GM18907 (cell line): ENCODE measurements at regions not wholly inside any gene's neighbourhood (a gene's known extent, or its start where the extent isn't known, plus 50 kb on each side); places are given as distances from the start of the nearest gene placed in this dataset.

ENCODE experiments used
- ATAC-seq: cut with Tn5 transposase; IDR thresholded peaks from one replicate; pipeline ENCODE4 v1.9.1; 2021; ENCODE audit warnings: mild to moderate bottlenecking, moderate library complexity; ENCODE audit not compliant: unreplicated experiment

DNA sequence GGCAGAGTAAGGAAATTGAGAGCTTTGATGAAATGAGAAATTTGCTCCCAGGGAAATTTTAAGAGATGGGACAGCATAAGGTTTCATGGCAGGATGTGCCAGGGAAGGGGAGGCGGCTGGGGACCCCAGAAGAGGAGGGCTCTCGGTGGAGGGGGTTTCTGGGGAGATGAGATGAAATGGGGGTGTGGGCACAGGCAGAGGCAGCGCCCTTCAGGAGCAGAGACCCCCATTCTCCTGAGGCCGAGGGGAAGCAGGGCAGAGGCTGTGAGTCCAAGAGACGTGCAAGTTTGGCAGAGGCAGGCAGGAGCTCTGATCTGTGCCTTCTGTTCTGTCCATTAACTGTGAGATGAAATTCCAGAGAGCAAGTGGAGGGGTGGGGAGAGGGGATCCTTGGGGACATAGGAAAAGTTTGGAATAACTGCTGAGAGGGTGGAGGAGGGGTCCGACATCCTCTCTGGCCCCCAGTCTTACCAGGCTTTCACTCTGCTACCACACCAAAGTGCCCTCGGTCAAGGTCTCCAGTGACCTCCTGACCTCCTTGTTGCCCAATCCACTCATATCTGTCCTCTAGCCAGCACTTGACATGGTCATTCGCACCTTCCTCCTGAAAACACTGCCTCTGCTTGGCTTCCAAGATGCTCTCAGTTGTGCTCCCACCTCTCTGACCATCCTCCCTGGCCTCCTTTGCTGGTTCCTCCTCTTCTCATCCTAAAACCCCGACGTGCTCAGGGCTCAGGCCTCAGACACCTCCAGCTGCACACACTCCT, 108.1 kb upstream of the MVB12B start:
- ATAC-seq = no peak

DNA sequence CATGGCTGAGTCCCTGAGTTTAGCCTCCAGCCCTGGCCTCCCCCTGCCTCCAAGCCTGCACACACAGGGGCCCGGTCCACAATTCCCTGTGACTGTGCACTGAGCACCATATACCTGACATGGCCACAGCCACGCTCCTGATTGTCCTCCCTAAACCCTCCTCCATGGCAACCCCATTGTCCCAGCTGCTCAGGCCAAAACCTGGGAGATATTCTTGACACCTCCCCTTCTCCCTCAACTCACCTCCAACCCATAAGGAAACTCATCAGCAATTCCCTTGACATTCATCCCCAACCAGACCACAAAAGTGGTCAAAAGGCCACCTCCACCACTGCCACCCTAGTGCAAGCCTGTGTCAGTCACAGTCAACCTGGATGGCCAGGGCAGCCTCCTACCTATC, 107.5 kb upstream of the MVB12B start:
- no peak for ATAC-seq

DNA sequence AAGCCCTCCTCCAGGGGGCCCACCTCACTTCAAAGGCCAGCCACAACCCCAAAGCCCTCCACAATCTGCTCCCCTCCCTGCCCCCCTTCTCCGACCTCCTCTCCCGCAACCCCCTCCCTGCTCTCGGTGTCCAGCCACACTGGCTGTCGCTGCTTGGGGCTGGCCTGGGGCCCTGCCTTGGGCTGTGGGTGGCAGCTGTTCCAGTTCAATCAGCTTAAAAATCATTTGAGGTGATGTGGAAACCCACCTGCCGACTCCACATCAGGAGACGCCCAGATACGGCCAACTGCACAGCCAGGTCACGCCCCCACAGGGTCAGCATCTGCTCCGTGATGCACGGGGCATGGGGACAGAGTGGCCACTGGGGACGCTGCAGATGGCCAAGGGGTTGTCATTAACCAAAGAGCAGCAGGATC, 107.0 kb upstream of the MVB12B start:
- no peak for ATAC-seq

DNA sequence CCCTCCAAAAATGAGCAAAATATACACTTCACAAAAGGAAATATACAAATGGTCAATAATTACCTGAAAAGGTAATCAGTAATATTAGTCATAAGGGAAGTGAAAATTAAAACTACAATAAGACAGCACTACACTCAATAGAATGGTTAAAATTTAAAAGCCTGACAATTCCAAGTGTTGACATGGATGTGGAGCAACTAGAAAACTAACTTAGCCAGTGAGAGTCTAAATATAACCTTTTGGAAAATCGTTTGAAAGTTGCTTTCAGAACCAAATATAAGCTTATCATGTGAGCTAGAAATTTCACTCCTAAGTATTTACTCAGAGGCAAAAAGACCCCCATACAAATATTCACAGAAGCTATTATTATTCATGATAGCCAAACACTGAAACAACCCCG, 105.1 kb upstream of the MVB12B start:
- no peak for ATAC-seq

DNA sequence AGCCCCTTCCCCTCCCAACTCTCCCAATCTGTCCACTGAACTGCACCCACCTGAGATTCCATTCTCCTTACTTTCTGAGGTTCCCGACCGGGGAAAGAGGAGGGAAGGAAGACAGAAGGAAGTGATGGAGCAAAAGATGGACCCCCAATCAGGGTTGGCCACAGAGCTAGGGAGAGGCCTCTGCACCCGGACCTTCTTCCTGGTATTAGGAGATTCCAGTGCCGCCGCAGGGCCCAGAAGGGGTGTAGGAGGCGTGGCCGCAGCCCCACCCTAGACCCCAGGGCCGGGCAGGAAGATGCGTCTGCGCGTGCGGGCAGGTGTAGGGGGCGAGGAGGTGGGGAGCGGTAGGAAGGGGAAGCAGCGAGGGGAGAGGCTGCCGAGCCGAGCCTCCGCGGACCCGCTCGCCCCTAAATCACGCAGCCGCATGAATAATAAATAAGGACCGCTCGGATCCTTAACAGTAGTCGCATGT, 104.2 kb upstream of the MVB12B start:
- ATAC-seq = no peak

DNA sequence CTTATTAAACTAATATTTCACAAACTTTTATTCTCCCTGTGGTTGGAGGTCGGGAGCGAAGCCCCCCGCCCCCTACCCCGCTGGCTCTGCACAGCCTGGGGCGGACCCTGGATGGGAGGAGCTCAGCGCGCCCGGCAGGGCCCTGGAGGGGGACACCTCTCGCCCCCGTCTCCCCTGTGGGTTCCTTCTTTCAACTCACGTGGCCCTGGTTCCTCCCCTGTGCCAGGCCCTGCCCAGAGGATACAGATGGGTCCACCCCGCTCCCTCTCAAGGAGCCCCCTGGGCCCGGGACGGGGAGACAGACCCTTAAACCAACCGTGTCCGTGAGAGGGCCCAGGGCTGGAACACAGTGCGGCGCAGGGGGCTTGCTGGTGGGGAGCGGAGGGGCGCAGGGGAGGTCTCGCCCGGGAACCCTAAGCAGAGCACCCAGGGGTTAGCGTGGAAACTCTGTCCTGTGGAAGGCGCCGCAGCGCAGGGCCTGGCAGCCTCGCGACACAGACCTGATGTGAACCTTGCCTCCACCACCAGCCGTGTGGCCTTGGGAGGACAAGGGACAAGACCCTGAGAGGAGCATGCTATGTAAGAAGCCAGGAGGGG, 103.7 kb upstream of the MVB12B start:
- ATAC-seq = no peak

DNA sequence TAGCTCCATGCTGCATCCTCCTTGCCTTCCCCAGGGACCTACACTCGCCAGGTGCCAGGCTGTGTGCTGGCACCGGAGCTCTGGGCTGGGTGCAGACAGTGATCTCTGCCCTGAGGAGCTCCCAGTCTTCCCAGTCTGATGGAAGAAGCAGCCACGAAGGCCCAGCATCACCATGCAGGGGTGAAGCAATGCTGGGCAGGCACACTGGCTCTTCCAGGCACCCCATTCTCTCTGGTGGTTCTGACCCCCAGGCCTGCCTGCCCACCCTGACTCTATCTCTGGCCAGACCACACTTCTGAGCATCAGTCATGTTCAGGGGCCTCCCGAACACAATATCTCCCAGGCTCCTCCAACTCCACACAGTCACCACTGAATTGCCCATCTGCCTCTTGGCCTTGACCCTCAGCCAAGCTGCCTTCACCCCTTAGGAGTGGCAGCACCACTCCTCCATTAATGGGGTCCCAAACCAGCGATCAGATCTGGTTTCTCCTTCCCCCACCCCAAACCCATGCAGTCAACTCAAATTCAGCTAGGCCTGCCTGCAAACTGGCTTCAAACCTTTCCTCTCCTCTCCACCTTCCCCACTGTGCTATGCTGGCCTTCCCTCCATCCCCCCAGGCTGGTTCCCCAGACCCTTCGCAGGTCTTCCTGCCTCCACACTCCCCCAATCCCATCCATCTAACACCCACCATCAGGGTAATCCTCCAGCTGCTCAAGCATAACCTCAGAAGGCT, 102.7 kb upstream of the MVB12B start:
- no peak for ATAC-seq

DNA sequence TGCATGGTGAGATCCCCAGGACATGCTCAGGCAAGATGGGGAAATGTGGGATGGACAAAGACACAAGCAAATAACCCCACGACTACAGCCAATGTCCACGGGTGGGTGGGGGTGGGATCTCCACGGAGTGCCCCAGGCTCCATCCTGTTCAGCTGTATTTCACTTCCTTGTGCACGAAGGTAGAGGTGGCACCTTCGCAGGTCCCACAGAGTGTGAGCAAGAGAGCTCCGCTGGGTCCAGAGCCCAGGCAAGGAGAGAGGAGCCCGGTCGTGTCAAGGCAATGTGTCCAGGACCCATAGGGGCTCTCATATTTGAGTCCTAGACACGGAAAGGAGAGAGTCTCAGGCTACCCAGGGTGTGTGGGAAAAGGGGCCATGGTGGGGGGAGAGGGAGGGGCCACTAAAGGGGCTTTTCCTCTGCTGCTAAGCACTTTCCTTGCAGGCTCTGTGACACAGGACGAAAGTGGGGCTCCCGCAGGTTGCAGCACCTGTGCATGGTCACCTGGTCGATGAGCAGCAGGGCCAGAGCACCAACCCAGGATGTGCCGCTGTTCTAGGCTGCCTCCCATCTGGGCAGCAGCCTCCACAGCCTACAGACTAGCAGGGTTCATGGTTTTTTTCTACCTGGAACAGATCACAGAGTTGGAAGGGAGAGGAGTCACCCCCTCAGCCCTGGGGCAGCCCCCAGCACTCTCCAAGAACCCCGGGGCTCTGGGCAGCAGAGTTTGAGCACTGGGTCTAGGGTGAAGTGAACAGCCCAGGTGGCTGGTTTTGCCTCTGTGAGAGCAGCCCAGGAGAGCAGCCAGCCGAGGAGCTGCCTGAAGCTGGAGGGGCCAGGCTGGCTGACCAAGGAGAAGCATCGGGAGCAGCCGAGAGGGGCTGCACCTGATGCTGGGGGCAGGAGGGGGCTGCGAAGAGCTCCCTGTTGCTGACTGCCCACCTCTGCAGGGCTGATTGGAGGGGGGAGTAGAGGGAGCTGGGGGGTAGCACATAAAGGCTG, 100.7 kb upstream of the MVB12B start:
- no peak for ATAC-seq

DNA sequence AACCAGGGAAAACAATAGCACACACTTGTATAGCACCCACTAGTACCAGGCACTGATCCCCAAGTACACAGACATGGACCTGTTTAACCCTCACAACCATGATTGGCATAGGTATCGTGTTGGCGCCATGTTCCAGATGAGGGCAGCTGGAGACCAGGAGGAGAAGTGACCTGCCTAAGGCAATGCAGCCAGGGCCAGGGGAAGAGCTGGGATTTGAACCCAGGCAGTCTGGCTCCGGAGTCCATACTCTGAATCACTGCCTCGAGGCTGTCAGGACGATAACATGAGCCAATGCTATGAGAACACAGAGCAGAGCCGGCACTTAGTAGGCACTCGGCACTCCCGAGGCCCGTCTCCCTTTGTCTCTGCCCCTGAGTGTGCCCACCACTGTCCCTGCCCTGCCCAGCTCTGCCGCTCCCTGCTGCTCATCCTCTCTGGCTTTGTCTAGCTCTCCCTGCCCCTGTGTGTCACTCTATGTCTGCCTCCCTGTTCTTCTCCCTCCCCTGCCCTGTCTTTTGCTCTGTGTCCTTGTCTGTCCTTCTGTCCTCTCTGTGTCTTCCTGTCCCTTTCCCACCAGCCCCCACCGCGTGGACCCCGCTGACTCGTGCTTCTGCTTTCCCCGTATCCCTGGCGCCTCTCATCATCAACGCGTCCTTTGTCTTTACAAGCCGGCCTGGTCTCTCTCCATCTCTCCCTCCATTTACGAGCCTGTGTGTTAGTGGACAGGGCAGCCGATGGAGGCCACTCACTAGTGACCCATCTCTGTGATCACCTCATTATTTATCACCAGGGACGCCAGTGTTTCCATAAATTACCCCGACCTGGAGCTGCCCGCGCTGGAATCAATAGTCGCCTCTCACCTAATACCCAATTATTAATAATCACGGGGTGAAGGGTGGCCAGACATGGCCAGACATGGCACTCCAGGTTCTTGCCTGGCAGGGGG, 99.4 kb upstream of the MVB12B start:
- ATAC-seq = no peak

DNA sequence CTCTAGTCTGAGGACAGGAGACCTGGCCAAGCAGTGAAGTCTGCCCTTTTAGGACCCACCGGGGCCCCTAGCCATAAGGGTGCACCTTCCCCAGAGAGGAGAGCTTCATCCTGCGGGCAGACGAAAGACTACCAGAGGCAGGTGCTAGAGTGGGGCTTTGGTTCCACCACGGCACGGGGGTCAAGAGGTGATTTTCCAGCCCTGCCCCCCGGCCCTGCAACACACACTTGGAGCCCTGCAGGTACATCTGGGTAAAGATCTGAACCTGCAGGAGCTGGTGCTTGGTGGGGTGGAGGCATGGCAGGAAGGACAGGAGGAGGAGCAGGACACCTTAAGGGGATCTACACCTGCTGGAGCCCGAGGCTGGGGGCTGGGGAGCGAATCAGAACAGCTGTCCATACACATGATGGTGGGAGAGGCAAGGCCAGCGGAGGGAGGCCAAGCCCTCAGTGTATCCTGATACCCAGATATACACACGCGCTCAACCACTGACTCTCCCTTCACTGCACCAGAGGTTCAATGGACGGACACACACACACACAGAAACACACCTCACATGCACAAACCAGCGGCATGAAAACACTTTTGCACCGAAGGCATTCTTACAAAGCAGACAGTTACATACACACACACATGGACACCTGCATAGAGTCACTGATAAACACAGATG, 98.4 kb upstream of the MVB12B start:
- no peak for ATAC-seq

DNA sequence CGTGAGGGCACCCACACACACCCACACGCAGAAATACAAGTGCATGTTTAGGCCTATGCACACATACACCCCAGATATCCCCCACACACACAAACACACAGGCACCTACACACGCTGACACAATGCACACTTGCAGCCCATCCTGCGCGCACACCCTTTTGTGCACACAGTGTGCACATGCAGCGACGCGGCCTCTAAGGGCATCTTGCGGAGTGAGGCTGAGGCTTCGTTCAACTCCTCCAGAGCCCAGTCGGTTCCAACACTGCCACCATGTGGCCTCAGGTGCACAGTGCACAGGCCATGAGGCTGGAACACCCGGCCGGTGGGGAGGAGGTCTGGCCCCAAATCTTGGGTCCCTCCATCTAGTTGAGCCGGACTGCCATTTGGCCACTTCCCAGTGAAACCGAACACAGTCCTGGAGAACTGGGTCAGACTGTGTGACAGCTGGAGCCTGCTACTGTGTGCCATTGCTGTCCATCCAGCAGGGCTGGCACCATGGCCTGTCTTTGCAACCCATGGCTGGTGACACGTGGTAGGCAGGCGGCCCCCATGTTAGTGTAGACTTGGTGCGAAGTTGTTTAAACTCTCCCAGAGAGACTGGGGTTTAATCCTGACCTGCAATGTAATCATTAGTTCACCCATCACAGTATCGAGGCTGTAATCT, 97.7 kb upstream of the MVB12B start:
- ATAC-seq = peak; percentile 72

DNA sequence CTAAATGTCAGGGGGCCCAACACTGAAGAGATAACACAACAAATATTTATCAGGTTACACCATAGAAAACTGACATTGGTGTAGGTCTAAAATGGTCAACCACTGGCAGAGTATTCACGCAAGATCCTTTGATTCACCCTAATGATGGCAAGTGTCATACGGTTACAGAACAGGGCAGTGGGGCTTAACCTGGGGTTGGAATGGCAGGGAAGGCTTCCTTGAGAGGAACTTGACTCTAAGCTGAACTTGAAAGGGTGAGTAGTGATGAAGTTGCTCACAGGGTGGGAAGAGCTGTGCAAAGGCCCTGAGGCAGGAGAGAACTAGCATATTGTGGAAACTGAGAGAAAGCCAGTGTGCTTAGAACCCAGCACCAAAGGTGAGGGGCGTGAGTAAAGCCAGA, 97.1 kb upstream of the MVB12B start:
- ATAC-seq = no peak

DNA sequence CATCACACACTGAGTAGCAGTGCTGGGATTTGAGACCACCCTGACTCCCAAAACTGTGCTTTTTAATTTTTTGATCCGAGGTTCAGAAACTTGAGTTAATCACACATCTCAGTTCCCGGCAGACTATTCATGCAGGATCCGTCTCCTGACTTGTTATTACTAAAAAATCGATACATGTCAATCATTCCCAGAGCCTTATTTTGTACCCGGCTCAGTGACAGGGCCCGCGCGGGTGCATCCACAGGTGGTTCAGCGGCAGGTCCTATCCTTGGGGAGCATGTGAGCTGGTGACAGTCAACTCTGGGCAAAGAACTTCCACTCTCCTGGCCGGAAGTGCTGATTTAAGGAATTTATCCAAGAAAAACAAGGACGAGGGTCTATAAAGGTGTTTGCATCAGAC, 95.9 kb upstream of the MVB12B start:
- ATAC-seq = no peak

DNA sequence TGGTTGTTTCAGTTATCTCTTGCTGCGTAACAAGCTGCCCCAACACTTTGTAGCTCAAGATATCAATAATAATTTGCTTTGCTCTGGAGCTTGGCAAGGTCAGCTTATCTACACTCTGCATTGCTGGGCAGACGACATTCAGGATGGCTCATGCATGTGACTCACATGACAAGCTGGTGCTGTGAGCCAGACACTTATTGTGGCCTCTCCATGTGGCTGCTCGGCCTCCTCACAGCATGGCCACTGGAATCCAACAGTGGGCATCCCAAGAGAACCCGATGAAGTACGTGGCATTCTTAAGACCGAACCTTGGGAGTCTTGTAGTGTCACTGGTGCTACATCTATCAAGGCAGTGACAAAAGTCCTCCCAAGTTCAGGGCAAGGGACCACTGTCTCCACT, 94.2 kb upstream of the MVB12B start:
- ATAC-seq = no peak

DNA sequence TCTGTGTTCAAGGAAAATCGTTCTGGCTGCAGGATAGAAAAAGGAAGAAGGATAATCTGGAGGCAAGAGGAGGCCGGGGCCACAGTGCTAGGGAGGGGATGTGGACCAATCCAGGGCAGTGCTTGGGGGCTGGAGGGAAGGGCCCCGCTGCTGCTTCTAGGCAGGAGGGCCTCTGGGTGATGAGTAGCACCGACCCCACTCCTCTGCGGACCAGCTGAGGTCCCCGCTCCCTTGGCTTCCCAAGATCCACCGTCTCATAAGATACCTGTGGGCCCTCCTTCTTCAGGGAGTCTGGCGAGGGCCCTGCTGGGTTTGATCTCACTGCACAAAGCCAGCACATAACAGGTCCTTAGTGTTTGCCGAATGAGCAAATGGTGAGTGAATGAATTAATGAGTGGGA, 93.5 kb upstream of the MVB12B start:
- no peak for ATAC-seq

DNA sequence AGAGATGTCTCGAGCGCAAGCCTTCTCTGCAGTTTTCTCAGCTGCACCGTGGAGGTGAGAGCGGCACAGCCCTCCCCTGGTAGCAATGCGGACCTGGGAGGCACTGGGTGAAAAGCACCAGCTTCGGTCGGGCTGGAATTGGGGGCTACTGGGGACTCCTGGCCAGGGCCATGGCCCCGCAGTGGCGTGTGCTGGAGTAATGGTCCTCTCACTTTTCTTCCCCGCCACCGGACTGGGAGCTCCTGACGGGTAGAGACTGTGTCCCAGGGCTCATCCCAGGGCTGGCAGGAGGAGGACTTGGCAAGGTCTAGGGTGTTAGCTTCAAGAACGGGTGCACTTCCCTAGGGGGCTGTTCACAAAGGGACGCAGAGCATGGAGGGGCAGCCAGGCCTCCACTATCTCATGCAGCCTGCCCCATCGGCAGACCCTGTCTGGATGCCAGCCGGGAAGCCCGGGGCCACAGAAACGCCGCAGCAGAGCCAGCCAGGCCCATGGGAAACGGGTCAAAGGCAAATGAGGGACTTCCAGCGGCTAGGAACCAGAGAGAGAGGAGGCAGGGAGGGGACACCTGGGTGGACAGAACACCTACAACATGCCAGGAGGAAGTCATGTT, 92.6 kb upstream of the MVB12B start:
- no peak for ATAC-seq

DNA sequence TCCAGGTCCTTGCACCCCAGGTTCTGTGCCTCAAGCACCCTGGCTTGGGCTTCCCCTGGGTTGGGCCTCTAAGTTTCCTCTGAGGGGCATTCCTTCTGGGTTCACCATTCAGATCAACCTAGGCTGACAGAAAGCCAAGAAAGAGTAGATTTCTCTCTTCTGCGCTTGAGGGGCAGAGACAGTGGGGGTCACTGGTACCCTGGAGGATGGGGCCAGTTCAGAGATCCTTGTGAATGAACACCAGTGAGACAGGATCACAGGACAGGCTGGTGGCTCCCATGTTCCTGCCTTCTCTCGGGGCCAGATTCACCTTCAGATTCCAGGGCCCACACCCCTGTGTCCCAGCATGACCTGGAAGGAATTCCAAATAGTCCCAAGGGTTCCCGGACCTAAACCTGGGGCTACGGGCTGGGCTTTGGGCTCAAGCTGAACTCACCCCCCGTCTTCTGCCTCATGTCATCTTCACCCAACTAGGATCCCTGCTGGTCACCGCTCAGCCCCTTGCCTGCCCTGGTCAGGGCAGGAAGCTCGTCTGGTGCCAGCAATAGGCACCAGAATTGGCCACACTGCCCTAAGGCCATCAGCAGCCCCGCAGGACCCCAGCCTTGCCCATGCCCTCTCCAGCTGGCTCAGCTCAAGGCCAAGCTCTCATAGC, 91.8 kb upstream of the MVB12B start:
- ATAC-seq = no peak
